Smooth muscle cell (in vitro differentiated cells): ENCODE measurements at regions not wholly inside any gene's neighbourhood (a gene's known extent, or its start where the extent isn't known, plus 50 kb on each side); places are given as distances from the start of the nearest gene placed in this dataset.
"Not testable (repeated sequence)": the region's sequence is repeated elsewhere in the genome, so short reads cannot be mapped to it uniquely, and the experiment has no call there.

Experiments
- DNase-seq: peaks from one replicate; lab custom pipeline; 2025; ENCODE audit not compliant: unreplicated experiment; lab: John Stamatoyannopoulos, UW
- H2AFZ ChIP-seq: fragments of 200-600 bp; sonication (generic); 2 replicates; pipeline ENCODE4 v1.6.0; 2016; ENCODE audit warnings: antibody characterized with exemption, low read depth, mild to moderate bottlenecking
- H3F3A ChIP-seq: fragments of 200-600 bp; sonication (generic); 2 replicates; pipeline ENCODE4 v1.6.0; 2017; ENCODE audit warnings: antibody characterized with exemption, low read depth
- H3K27ac ChIP-seq: fragments of 200-600 bp; sonication (generic); 2 replicates; pipeline ENCODE4 v1.5.1; 2016; ENCODE audit warnings: low read depth, mild to moderate bottlenecking
- H3K27me3 ChIP-seq: fragments of 200-600 bp; sonication (generic); 2 replicates; pipeline ENCODE4 v1.6.1; 2016; ENCODE audit warnings: low read depth, mild to moderate bottlenecking
- H3K36me3 ChIP-seq: fragments of 200-600 bp; sonication (generic); 2 replicates; pipeline ENCODE4 v1.5.1; 2016; ENCODE audit warnings: low read depth
- H3K4me1 ChIP-seq: fragments of 200-600 bp; sonication (generic); 2 replicates; pipeline ENCODE4 v1.5.1; 2016; ENCODE audit warnings: low read depth
- H3K4me2 ChIP-seq: fragments of 200-600 bp; sonication (generic); 2 replicates; pipeline ENCODE4 v1.6.0; 2016; ENCODE audit warnings: mild to moderate bottlenecking
- H3K4me3 ChIP-seq: fragments of 200-600 bp; sonication (generic); 2 replicates; pipeline ENCODE4 v1.5.1; 2016; ENCODE audit warnings: mild to moderate bottlenecking
- H3K79me2 ChIP-seq: fragments of 200-600 bp; sonication (generic); 2 replicates; pipeline ENCODE4 v1.6.0; 2016; ENCODE audit warnings: low read depth, mild to moderate bottlenecking
- H3K9ac ChIP-seq: fragments of 200-600 bp; sonication (generic); 2 replicates; pipeline ENCODE4 v1.6.0; 2016; ENCODE audit warnings: low read depth
- H3K9me3 ChIP-seq: fragments of 200-600 bp; sonication (generic); replicated peaks from 2 replicates; pipeline ENCODE4 v1.5.1; 2016; ENCODE audit warnings: low read depth
- H4K20me1 ChIP-seq: fragments of 200-600 bp; sonication (generic); 2 replicates; pipeline ENCODE4 v1.6.0; 2016; ENCODE audit warnings: low read depth
- WGBS: methylation state at CpG from one replicate; pipeline ENCODE4 v1.1.7; 2016; ENCODE audit warnings: low lambda C conversion rate; 5-methylcytosine and 5-hydroxymethylcytosine counted together
- TF ChIP-seq, protein P1 (sequence below): fragments of 200-600 bp; sonication (generic); IDR thresholded peaks from 2 replicates; pipeline ENCODE4 v1.5.1; 2017; ENCODE audit warnings: borderline replicate concordance, mild to moderate bottlenecking, antibody characterized with exemption; ENCODE audit not compliant: insufficient read depth, poor library complexity, severe bottlenecking

DNA sequence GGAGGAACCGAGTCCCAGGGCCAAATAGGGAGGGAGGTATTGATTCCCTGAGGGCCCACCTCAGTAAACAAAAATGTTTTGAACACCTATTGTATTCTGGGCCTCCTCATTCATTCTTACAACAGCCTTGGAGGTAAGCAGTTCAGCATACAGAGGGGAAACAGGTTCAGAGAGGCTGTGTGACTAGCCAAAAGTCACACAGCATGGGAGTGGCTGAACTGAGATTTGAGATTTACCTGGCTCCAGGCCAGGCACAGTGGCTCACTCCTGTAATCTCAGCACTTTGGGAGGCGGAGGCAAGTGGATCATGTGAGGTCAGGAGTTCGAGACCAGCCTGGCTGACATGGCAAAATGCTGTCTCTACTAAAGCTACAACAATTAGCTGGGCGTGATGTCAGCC, 107.2 kb downstream of the TMEM130 start:
- Histone ChIP-seq H3K4me1 (no peaks in the 10 kb centered on the region), H4K20me1 (no peaks in the 10 kb centered on the region), H3K4me2 (no peak overlapping the region), H3K36me3 (no peaks in the 10 kb centered on the region), H3K9ac (no peak overlapping the region), H3F3A (no peaks in the 10 kb centered on the region), H2AFZ (no peak overlapping the region), H3K27me3 (no peaks in the 10 kb centered on the region), H3K4me3 (no peak overlapping the region), H3K9me3 (no peaks in the 10 kb centered on the region), H3K27ac (no peak overlapping the region), H3K79me2 (no peaks in the 10 kb centered on the region)
- DNase-seq: no peak
- TF ChIP-seq, protein P1, sequence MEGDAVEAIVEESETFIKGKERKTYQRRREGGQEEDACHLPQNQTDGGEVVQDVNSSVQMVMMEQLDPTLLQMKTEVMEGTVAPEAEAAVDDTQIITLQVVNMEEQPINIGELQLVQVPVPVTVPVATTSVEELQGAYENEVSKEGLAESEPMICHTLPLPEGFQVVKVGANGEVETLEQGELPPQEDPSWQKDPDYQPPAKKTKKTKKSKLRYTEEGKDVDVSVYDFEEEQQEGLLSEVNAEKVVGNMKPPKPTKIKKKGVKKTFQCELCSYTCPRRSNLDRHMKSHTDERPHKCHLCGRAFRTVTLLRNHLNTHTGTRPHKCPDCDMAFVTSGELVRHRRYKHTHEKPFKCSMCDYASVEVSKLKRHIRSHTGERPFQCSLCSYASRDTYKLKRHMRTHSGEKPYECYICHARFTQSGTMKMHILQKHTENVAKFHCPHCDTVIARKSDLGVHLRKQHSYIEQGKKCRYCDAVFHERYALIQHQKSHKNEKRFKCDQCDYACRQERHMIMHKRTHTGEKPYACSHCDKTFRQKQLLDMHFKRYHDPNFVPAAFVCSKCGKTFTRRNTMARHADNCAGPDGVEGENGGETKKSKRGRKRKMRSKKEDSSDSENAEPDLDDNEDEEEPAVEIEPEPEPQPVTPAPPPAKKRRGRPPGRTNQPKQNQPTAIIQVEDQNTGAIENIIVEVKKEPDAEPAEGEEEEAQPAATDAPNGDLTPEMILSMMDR: no peak
- 96% methylated on average over 4 of the region's 4 CpGs for WGBS

- TF ChIP-seq, protein P1: no peak
- 87% methylated on average over 8 of the region's 8 CpGs for WGBS
These were observed 106.4 kb downstream of the TMEM130 start for GRCh38 chr7:98763441-98763840.

GRCh38 chr7:98764946-98765345, 104.9 kb downstream of the TMEM130 start:
- Histone ChIP-seq H3K27me3 (no peaks in the 10 kb centered on the region), H3K9me3 (no peaks in the 10 kb centered on the region), H3K27ac (no peak overlapping the region), H3K36me3 (no peaks in the 10 kb centered on the region), H3K9ac (no peak overlapping the region), H3K4me2 (no peak overlapping the region), H3K79me2 (no peaks in the 10 kb centered on the region), H4K20me1 (no peaks in the 10 kb centered on the region), H3K4me1 (no peaks in the 10 kb centered on the region), H3K4me3 (no peak overlapping the region), H2AFZ (no peak overlapping the region), H3F3A (no peaks in the 10 kb centered on the region)
- DNase-seq: no peak
- TF ChIP-seq, protein P1: no peak
- 94% methylated on average over 8 of the region's 8 CpGs for WGBS

More at GRCh38 chr7:98763441-98763840, 106.4 kb downstream of the TMEM130 start:
- H3K9ac ChIP-seq: no peak overlapping the region
- H3F3A ChIP-seq: no peaks in the 10 kb centered on the region
- no peaks in the 10 kb centered on the region for H3K27me3 ChIP-seq
- H3K79me2 ChIP-seq: no peaks in the 10 kb centered on the region
- no peak for DNase-seq
- H3K36me3 ChIP-seq: no peaks in the 10 kb centered on the region
- no peaks in the 10 kb centered on the region for H3K4me1 ChIP-seq
- H3K9me3 ChIP-seq: no peaks in the 10 kb centered on the region
- H3K4me3 ChIP-seq: no peak overlapping the region
- H4K20me1 ChIP-seq: no peaks in the 10 kb centered on the region
- H3K4me2 ChIP-seq: no peak overlapping the region
- no peak overlapping the region for H3K27ac ChIP-seq
- no peak overlapping the region for H2AFZ ChIP-seq

- H3K36me3 ChIP-seq, H3K4me2 ChIP-seq, H3K9ac ChIP-seq, H3K27ac ChIP-seq, H3K4me3 ChIP-seq, H3K9me3 ChIP-seq, H3K27me3 ChIP-seq, H2AFZ ChIP-seq, H4K20me1 ChIP-seq, H3F3A ChIP-seq, DNase-seq, H3K79me2 ChIP-seq: not testable (repeated sequence)
- peaks cover 11% of the 10 kb centered on the region for H3K4me1 ChIP-seq
- WGBS: 97% methylated on average over 5 of the region's 5 CpGs
These were observed 99.7 kb downstream of the TMEM130 start for GRCh38 chr7:98770085-98770484.
